GM21619 (cell line): ENCODE measurements at regions not wholly inside any gene's neighbourhood (a gene's known extent, or its start where the extent isn't known, plus 50 kb on each side); places are given as distances from the start of the nearest gene placed in this dataset.

Experiments used
- ATAC-seq: cut with Tn5 transposase; IDR thresholded peaks from one replicate; pipeline ENCODE4 v1.9.1; 2021; ENCODE audit not compliant: unreplicated experiment

- no peak for ATAC-seq
Observed at GRCh38 chr2:180481998-180482397, 474.9 kb upstream of the CWC22 start.

DNA sequence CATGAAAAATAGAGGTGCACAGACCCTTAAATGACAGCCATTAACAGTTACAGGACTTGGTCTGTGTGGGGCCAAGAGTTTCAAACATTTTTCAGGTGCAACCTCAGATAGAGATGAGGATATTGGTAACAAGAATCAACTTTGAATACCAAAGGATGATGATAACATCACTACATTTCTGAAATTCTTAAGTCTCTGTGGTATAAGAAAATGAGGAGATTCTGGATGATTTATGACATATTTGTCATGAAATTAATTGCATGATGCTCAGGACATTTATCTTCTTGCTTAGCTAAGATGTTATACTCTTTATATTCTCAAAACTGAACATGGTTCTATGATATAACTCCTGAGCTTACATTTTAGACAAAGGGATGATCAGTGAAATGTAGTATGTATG, 471.8 kb upstream of the CWC22 start:
- no peak for ATAC-seq

GRCh38 chr2:180474716-180475115, 467.6 kb upstream of the CWC22 start:
- ATAC-seq, result no peak

DNA sequence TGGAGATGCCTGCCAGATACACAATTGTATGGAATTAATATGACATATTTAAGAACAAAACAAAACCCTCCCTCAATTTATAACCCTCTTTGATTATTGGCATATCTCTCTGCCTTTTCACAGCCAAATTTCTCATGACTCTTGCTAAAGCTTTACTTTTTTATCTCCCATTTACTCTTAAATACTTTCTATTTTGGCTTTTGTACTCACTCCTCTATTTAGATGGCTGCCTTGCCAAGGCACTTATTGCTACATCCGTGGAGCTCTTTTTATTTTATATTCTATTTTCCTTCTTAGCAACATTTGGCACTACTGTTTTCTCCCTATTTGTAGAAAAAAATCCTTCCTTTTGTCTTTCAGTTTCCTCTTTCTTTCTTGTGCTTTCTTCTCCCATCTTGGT, 466.4 kb upstream of the CWC22 start:
- no peak for ATAC-seq

DNA sequence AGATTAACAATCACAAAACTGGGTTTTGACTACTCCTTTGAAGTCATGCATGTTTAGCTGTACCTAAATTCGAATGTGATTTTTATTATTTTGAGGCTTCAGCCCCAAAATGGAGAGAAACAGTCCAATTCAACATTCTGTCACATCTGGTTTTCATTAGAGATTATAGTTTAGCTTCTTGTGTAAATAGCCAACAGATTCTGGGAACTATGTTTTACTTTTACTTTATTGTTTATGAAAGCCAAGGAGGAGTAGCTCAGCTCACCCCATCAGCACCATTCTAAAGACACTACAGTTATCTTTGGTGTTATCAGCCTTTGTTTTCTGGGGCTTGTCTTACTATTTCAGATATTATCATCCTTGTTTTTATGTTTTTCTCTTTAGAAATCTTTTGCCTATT, 465.0 kb upstream of the CWC22 start:
- ATAC-seq, result no peak

- no peak for ATAC-seq
Observed at GRCh38 chr2:180463608-180464007, 456.5 kb upstream of the CWC22 start.

- no peak for ATAC-seq
Observed at GRCh38 chr2:180461761-180462160, 454.7 kb upstream of the CWC22 start.

DNA sequence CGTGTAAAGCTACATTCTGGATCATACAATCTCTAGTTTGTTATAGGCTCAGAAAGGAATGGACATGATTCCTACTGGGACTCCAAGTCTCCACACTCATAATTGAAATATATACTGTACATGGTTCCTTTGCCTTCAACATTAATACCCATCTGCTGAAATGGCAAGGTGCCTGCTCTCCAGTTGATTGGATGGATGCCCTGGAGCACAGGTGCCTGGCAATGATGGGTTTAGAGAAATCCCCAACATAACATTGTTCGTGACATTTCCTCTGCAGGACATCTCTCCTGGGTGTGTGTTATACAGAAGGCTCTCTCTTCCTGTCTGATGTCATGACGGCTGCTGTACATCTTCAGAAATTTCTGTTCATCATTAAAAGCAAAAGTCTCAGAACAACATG, 449.7 kb upstream of the CWC22 start:
- ATAC-seq, result no peak

DNA sequence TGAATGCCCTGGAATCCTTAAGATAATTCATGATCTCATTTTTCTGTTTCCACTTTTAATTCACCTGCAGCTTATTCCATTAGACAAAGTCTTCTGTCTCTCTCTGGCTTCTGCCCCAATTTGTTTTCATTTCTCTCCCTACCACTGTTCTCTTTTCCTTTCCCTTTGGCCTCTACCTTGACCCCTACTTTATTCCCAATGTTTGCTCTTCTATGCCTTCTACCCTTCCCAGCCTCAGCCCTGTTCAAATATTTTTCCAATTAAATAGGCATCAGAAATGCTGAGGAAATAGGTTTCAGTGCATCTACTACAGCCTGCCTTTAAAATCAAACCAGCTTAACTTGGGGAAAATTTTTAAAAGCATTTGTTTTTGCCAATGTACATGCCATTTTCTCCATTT, 443.7 kb upstream of the CWC22 start:
- no peak for ATAC-seq

GRCh38 chr2:180449171-180449915, 442.2 kb upstream of the CWC22 start:
- no peak for ATAC-seq

- no peak for ATAC-seq
Observed at GRCh38 chr2:180446492-180446891, 439.4 kb upstream of the CWC22 start.

GRCh38 chr2:180443888-180444287, 436.8 kb upstream of the CWC22 start:
- ATAC-seq, result no peak

GRCh38 chr2:180442860-180443644, 436.0 kb upstream of the CWC22 start:
- ATAC-seq, result no peak

DNA sequence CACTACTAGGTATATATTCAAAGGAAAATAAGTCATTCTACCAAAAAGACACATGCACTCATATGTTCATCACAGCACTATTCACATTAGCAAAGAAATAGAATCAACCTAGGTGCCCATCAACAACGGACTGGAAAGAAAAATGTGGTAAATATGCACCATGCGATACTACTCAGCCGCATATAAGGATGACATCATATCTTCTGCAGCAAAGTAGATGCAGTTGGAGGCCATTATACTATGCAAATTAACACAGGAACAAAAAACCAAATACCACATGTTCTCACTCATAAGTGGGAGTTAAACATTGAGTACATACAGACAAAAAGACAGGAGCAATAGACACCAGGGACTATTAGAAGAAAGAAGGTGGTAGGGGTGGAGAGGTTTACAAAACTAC, 412.1 kb upstream of the CWC22 start:
- no peak for ATAC-seq

DNA sequence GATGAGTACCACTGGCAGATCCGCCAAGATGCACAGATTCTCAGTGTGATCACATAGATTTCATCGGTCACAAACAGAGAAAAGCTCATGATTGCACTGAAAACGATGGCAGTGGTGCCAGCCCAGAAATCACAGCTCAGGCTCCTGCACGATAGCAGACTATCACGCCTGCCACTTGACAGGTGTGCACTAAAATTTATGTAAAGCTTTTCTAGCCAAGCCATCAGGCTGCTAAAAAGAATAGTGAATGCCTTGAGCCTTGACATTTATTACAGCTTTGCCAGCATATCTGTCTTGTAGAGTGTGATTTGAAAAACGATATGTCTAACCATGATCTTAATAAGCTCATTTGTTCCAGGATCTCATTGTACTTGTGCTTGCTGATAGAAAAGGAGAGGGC, 409.5 kb upstream of the CWC22 start:
- ATAC-seq, result no peak

DNA sequence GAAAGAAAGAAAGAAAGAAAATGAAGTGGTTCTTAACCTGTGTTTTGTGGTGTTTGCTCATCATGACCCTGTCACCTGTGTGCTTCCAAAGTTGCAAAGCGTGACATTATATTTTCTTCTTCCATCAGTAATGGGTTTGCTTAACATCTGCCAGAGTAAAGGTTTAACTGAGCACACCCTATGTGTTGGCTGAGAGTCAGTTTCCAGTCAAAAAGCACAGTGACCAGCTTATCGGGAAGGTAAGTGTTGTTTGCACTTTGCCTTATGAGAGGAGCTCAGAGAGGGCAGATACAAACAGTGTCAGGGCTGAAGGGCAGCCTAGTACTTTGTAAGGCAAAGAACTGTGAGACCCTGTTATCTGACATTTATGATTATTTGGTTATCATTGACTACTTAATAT, 406.2 kb upstream of the CWC22 start:
- ATAC-seq, result no peak

- ATAC-seq, result no peak
Observed at GRCh38 chr2:180412219-180412618, 405.1 kb upstream of the CWC22 start.

DNA sequence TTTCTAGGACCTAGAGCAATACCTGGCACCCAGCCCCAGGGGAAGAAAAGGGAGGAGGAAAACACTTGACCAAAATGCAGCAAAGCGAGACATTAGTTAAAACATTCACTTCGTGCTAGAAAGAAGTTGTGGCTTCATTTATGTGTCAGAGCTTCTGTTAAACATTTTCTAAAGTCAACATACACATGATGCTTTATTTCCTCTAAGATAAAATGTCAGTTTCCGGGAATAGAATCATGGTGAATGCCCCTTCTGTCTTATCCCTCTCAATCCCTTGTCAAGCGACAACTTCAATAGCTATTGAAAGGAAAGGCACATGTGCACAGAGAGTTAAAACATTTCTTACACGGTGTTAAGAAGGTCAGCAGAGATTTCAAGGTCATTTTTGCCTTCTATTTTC, 404.6 kb upstream of the CWC22 start:
- no peak for ATAC-seq

DNA sequence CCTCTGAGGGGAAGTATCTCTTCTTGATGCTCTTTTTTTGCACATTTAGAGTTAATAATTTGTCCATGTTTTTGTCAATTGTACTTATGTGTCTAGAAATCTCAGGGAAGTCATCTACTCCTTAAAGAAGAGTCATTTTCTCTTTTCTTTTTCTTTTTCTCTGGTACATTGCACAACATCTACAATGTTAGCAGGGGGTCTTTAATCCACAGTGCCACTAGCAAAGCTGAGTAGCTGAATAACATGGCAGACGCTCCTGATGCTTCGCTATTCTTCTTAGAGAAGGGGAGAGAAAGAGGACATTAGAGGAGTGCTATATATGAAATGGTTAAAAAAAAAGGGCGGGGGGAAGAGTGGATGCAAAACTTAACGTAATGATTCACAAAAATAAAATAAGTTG, 399.6 kb upstream of the CWC22 start:
- ATAC-seq, result no peak

DNA sequence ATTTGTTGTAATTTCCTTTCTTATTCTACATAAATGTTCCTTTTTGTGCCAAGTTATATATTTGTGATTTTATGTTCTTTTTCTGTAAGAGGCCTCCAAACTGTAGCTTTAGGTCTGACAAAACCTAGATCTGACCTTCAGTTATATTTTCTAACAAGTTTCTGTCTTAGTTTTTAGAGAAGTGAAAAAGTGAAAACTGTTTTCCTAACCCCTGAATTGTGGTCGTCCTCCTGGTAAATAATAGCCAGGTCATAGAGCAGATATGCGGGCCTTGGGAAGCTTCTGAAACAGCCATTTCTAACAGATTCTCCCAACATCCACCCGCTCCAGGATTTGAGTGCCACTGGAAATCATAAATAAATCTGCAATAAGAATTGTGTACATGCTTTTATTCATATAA, 398.4 kb upstream of the CWC22 start:
- no peak for ATAC-seq

DNA sequence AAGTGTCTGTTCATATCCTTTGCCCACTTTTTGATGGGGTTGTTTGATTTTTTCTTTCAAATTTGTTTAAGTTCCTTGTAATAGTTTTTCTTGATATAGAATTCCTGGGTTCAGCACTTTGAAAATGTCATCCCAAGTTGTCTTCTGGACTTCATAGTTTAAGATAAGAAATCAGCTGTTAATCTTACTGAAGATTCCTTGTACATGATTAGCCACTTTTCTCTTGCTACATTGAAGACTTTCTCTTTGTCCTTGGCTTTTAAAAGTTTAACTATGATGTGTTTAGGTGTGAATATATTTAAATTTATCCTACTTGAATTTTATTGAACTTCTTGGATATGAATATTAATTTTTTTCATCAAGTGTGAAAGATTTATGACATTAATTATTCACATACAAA, 387.2 kb upstream of the CWC22 start:
- ATAC-seq, result no peak

GRCh38 chr2:180385601-180386201, 378.6 kb upstream of the CWC22 start:
- no peak for ATAC-seq
